Endothelial cell of umbilical vein (primary cell): ENCODE measurements at regions not wholly inside any gene's neighbourhood (a gene's known extent, or its start where the extent isn't known, plus 50 kb on each side); places are given as distances from the start of the nearest gene placed in this dataset.

ENCODE experiments used
- BruUV-seq: library from RNA; stranded (reverse); fragments of 400-500 nt; replicated peaks from 2 replicates; lab custom pipeline; 2021; lab: Mats Ljungman, UMichigan
- CTCF ChIA-PET: fragments of 300-600, 350-600 bp; sonication (Branson Sonifier 250); formaldehyde crosslinking; loops from one replicate; lab custom pipeline; 2021; ENCODE audit warnings: antibody characterized with exemption, inconsistent platforms; lab: Charles Lee
- POLR2A ChIA-PET: fragments of 300-600, 350-600 bp; sonication (Branson Sonifier 250); formaldehyde crosslinking; loops from one replicate; lab custom pipeline; 2021; ENCODE audit warnings: antibody characterized with exemption, inconsistent platforms; lab: Charles Lee
- DNase-seq: peaks from one replicate; pipeline ENCODE4 v3.0.0-alpha.2; 2011; ENCODE audit warnings: low read depth, low spot score
- FAIRE-seq: peaks from 2 replicates; lab custom pipeline; 2011; peaks lifted over from hg19 to GRCh38; lab: Jason Lieb, UNC
- H2AFZ ChIP-seq: 2 replicates; pipeline ENCODE4 v1.6.0; 2012; ENCODE audit warnings: low read depth, low read length, control low read depth, inconsistent platforms
- H3K27ac ChIP-seq: 2 replicates; pipeline ENCODE4 v1.5.1; 2011; ENCODE audit warnings: low read depth, mild to moderate bottlenecking, control low read depth, low read length, moderate library complexity; ENCODE audit not compliant: insufficient read depth
- H3K27me3 ChIP-seq, 2 experiments: 2 replicates each; pipeline versions ENCODE4 v1.6.0 to v1.6.1; 2011; ENCODE audit warnings: low read length in 2 of 2, mixed read lengths in 1 of 2; ENCODE audit not compliant: control insufficient read depth in 2 of 2, insufficient read depth in 2 of 2
- H3K36me3 ChIP-seq, 2 experiments: 2 replicates in 1 of 2; 3 replicates in 1 of 2; pipeline ENCODE4 v1.5.1; 2011; ENCODE audit warnings: low read length in 2 of 2, mild to moderate bottlenecking in 1 of 2, moderate library complexity in 1 of 2; ENCODE audit not compliant: control insufficient read depth in 2 of 2, insufficient read depth in 2 of 2; ENCODE audit errors: extremely low read depth in 1 of 2
- H3K4me1 ChIP-seq: 3 replicates; pipeline ENCODE4 v1.5.1; 2011; ENCODE audit warnings: mild to moderate bottlenecking, low read length; ENCODE audit not compliant: control insufficient read depth, insufficient read depth; ENCODE audit errors: extremely low read depth
- H3K4me2 ChIP-seq: 2 replicates; pipeline ENCODE4 v1.6.1; 2011; ENCODE audit warnings: low read length, control low read depth, mixed read lengths; ENCODE audit not compliant: insufficient read depth
- H3K4me3 ChIP-seq, 3 experiments: fragments of 200-600 bp in 1 of 3; sonication (generic), shearing (Covaris generic) in 1 of 3; replicated peaks in 1 of 3; 2 replicates each; pipeline ENCODE4 v1.5.1; 2011 to 2016; ENCODE audit warnings: control low read depth in 3 of 3, low read length in 3 of 3, mild to moderate bottlenecking in 2 of 3, inconsistent platforms in 1 of 3, low read depth in 1 of 3, moderate library complexity in 1 of 3; ENCODE audit not compliant: insufficient read depth in 1 of 3
- H3K79me2 ChIP-seq: 2 replicates; pipeline ENCODE4 v1.6.0; 2012; ENCODE audit warnings: low read length, inconsistent platforms; ENCODE audit not compliant: control insufficient read depth, insufficient read depth
- H3K9ac ChIP-seq: replicated peaks from 2 replicates; pipeline ENCODE3; 2011; ENCODE audit warnings: low read length, control low read depth; ENCODE audit not compliant: insufficient read depth; ENCODE audit errors: extremely low read depth
- H3K9me1 ChIP-seq: replicated peaks from 3 replicates; pipeline ENCODE4 v1.6.0; 2011; ENCODE audit warnings: mild to moderate bottlenecking, low read length; ENCODE audit not compliant: control insufficient read depth, insufficient read depth; ENCODE audit errors: extremely low read depth
- H3K9me3 ChIP-seq: replicated peaks from 2 replicates; pipeline ENCODE4 v1.5.1; 2012; ENCODE audit warnings: low read length, inconsistent platforms; ENCODE audit not compliant: control insufficient read depth, insufficient read depth
- H4K20me1 ChIP-seq: replicated peaks from 2 replicates; pipeline ENCODE3; 2011; ENCODE audit warnings: mild to moderate bottlenecking, low read length; ENCODE audit not compliant: control insufficient read depth, insufficient read depth; ENCODE audit errors: extremely low read depth
- CTCF ChIP-seq, 2 donors: IDR thresholded peaks; 1 replicate in 1 of 2; 2 replicates in 1 of 2; pipeline ENCODE4 v1.5.1; 2011; ENCODE audit warnings: low read length in 2 of 2, mild to moderate bottlenecking in 2 of 2, moderate library complexity in 2 of 2, control low read depth in 1 of 2, inconsistent platforms in 1 of 2, low read depth in 1 of 2; ENCODE audit not compliant: insufficient read depth in 1 of 2; ENCODE audit errors: extremely low read depth in 1 of 2
- EZH2 ChIP-seq: IDR thresholded peaks from 2 replicates; pipeline ENCODE4 v1.6.1; 2012; ENCODE audit warnings: borderline replicate concordance, low read depth, mild to moderate bottlenecking, moderate library complexity, low read length, inconsistent platforms; ENCODE audit not compliant: severe bottlenecking
- FOS ChIP-seq: IDR thresholded peaks from 2 replicates; pipeline ENCODE4 v1.6.1; 2011; ENCODE audit warnings: mild to moderate bottlenecking, low read length, moderate library complexity, borderline replicate concordance; ENCODE audit not compliant: insufficient read depth
- GATA2 ChIP-seq: IDR thresholded peaks from 2 replicates; pipeline ENCODE4 v1.7.0; 2011; ENCODE audit warnings: low read depth, mild to moderate bottlenecking, moderate library complexity, mixed read lengths, low read length; ENCODE audit not compliant: insufficient read length, insufficient read depth
- JUN ChIP-seq: IDR thresholded peaks from 2 replicates; pipeline ENCODE4 v1.6.1; 2011; ENCODE audit warnings: borderline replicate concordance, low read depth; ENCODE audit not compliant: insufficient read length, insufficient read depth
- MAX ChIP-seq: IDR thresholded peaks from 2 replicates; pipeline ENCODE4 v1.6.1; 2011; ENCODE audit not compliant: insufficient read depth, insufficient read length
- MYC ChIP-seq: IDR thresholded peaks from one replicate; pipeline ENCODE4 v1.6.1; 2011; ENCODE audit warnings: mild to moderate bottlenecking, low read depth, low read length
- POLR2A ChIP-seq: IDR thresholded peaks from 2 replicates; pipeline ENCODE4 v1.6.1; 2012; ENCODE audit warnings: low read depth, mild to moderate bottlenecking, control low read depth, low read length
- POLR2AphosphoS5 ChIP-seq: IDR thresholded peaks from 2 replicates; pipeline ENCODE4 v1.6.1; 2012; ENCODE audit warnings: low read depth, mild to moderate bottlenecking, control low read depth, low read length, moderate library complexity; ENCODE audit not compliant: insufficient read depth
- dilution Hi-C: fragments of 300-500 bp; cut with MboI; formaldehyde crosslinking; loops from one replicate; pipeline ENCODE4 v1.15.0; 2019; ENCODE audit warnings: low sequenced_read_pairs; ENCODE audit not compliant: extremely low pct_ligation_motif_present
- intact Hi-C: fragments of 100-400 bp; cut with micrococcal nuclease; formaldehyde crosslinking; loops from one replicate; pipeline ENCODE4 v1.10.0; 2022

DNA sequence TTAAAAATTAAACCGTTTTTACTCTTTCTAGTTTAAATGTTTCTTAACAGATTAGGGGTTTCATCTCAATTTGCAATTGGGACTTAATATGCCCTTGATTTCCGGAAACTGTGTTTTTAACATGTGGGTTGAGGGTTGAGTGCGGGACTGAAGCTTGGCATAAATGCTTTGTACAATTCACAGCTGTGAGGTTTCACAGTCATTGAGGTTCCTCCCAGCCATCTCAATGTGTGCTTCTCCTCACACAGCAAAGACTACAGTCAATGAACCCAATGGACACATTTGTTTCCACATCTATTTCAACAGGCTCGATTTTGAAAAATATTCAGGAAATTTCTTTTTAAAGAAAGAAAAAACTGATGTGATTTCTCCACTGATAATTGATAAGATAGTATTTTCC is 328.6 kb downstream of the TBC1D4 start:
- FAIRE-seq, result no peak
- H3K27me3 ChIP-seq, result peaks cover 0 to 3% of the 10 kb centered on the region in 2 experiments
- H3K9me3 ChIP-seq, result no peaks in the 10 kb centered on the region
- POLR2A ChIA-PET, result no interaction called here
- H3K9ac ChIP-seq, result no peak overlapping the region
- H3K9me1 ChIP-seq, result no peaks in the 10 kb centered on the region
- no peaks in the 10 kb centered on the region for H3K4me1 ChIP-seq
- H3K27ac ChIP-seq, result no peak overlapping the region
- no peaks in the 10 kb centered on the region for H3K36me3 ChIP-seq
- no peak overlapping the region for H3K4me2 ChIP-seq
- H3K4me3 ChIP-seq, result no peak overlapping the region
- no peaks in the 10 kb centered on the region for H4K20me1 ChIP-seq
- dilution Hi-C loops, result no loop called here
- no peak overlapping the region for H2AFZ ChIP-seq
- CTCF ChIA-PET, result no interaction called here
- no peaks in the 10 kb centered on the region for H3K79me2 ChIP-seq
- BruUV-seq, result no TSS peak
- DNase-seq, result no peak
- TF ChIP-seq GATA2 (no peak), MAX (no peak), POLR2A (no peak), MYC (no peak), CTCF (IDR thresholded peaks at IDR 0.05; ENCODE audit: extremely low read depth in 1 of 2, insufficient read depth in 1 of 2, low read depth in 1 of 2, low read length in 2 of 2) (no peak), JUN (no peak), POLR2AphosphoS5 (no peak), FOS (no peak), EZH2 (no peak)
- intact Hi-C loops, result no loop called here
